GM23248 (cell line): ENCODE measurements at regions not wholly inside any gene's neighbourhood (a gene's known extent, or its start where the extent isn't known, plus 50 kb on each side); places are given as distances from the start of the nearest gene placed in this dataset.

ENCODE experiments used
- EZH2 ChIP-seq: fragments of 200-600 bp; sonication (generic); IDR thresholded peaks from 2 replicates; pipeline ENCODE4 v1.6.1; 2018; ENCODE audit warnings: antibody characterized with exemption, mild to moderate bottlenecking; ENCODE audit not compliant: insufficient read depth, poor library complexity, severe bottlenecking
- EZH2phosphoT487 ChIP-seq: fragments of 200-600 bp; sonication (generic); IDR thresholded peaks from 2 replicates; pipeline ENCODE4 v1.6.1; 2018; ENCODE audit warnings: antibody characterized with exemption, moderate library complexity, mild to moderate bottlenecking, low read depth; ENCODE audit not compliant: insufficient read depth

DNA sequence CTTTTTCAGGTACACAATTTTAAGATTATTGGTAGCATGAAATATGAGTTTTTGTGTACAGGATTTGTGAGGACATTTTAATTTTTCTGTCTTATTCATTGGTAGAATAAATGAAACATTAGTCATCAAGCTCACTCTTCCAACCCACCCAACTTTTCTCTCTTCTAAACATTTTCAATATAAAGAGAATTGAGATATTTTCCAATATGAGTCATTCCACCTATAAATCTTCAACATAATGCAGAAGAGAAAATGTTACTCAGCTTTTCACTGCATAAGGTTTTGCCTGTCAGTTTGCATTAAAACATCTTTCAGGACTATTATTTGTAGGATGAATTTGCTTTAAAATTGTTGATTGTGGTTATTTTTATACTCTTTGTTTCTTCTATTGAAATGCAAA, 330.7 kb downstream of the PCDH20 start:
- no peak for TF ChIP-seq EZH2
- no peak for TF ChIP-seq EZH2phosphoT487
